ENCODE measurements at regions not wholly inside any gene's neighbourhood (a gene's known extent, or its start where the extent isn't known, plus 50 kb on each side); places are given as distances from the start of the nearest gene placed in this dataset.

DNA sequence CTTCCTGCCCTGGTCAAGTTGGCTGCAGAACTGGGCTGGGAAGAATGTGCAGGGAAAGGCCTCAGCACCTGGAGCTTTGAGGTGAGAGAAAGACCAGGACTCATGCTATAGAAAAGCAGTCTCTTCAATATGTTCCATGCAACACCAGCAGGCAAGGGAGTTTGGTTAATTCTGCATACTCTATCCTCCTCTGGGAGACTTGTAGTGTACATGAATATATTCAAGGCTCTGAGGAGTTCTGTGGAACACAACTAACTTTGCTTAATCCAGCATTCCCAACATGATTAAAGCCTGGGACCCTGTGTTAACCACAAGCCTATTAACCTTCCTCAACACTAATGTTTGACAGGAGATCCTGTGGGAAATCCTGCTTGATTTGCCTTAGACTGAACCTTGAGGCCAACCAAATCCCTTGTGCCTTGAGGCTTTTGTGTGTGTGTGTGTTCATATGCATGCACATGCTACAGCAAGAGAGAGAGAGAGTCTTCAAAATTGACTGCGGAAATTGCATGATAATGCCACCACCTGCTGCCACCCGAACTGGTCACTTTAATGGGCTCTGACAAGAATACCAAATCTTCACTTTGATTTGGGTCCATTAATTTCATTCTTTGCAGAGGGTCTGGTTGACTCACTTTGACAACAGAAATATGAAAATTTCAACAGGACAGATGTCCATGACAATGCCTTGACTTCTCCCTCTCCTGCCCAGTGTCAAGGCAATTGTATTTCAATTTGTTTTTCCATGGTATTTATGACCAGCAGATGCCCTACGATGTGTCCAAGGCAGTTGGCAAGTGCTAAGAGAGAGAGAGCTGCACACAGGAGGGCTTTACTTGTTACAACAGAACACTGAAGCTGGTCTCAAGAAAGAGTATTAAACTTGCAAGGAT is 238.2 kb upstream of the ZBED5 start:
- TF ChIP-seq, protein P1, sequence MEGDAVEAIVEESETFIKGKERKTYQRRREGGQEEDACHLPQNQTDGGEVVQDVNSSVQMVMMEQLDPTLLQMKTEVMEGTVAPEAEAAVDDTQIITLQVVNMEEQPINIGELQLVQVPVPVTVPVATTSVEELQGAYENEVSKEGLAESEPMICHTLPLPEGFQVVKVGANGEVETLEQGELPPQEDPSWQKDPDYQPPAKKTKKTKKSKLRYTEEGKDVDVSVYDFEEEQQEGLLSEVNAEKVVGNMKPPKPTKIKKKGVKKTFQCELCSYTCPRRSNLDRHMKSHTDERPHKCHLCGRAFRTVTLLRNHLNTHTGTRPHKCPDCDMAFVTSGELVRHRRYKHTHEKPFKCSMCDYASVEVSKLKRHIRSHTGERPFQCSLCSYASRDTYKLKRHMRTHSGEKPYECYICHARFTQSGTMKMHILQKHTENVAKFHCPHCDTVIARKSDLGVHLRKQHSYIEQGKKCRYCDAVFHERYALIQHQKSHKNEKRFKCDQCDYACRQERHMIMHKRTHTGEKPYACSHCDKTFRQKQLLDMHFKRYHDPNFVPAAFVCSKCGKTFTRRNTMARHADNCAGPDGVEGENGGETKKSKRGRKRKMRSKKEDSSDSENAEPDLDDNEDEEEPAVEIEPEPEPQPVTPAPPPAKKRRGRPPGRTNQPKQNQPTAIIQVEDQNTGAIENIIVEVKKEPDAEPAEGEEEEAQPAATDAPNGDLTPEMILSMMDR (conservative IDR thresholded peaks at IDR 0.05) = no peak
- TF ChIP-seq EZH2 (IDR thresholded peaks at IDR 0.05; ENCODE audit: low read depth) = no peak
